ENCODE measurements at regions not wholly inside any gene's neighbourhood (a gene's known extent, or its start where the extent isn't known, plus 50 kb on each side); places are given as distances from the start of the nearest gene placed in this dataset.

DNA sequence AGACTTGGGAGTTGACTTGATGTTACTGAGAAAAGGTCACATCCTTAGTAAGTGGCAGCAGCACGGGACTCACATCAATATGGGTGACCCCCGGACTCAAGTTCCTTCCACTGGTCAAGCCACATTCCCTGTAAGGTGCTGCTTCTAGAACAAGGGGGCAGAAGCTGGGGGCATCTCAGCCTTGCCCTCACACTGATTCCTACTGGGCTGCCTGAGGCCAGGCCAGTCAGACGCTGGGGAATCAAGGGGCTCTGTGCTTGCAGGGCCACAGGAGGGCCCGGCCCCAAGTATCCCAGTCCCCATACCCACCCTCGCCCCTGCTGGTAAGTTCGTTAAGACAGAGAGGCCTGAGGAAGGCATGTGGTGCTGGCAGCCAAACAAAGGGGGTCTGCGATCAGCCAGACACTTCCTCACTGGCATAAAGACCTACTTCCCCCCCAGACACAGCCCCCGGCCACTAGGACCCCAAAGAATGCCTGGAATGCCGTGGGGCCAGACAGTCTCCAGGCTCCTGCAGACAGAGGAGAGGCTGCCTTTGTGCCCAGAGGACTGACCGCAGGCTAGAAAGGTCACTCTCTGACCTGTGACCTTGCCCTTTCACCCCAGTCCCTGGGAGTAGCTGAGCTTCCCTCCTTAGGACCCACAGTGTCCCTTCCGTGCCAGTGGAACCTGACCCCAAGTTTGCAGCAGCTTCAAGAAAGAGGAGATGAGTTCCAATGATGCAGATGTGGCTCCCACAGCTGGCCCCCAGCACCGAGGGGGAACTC is 83.6 kb downstream of the HS1BP3 start (continued):
- TF ChIP-seq, protein P1, sequence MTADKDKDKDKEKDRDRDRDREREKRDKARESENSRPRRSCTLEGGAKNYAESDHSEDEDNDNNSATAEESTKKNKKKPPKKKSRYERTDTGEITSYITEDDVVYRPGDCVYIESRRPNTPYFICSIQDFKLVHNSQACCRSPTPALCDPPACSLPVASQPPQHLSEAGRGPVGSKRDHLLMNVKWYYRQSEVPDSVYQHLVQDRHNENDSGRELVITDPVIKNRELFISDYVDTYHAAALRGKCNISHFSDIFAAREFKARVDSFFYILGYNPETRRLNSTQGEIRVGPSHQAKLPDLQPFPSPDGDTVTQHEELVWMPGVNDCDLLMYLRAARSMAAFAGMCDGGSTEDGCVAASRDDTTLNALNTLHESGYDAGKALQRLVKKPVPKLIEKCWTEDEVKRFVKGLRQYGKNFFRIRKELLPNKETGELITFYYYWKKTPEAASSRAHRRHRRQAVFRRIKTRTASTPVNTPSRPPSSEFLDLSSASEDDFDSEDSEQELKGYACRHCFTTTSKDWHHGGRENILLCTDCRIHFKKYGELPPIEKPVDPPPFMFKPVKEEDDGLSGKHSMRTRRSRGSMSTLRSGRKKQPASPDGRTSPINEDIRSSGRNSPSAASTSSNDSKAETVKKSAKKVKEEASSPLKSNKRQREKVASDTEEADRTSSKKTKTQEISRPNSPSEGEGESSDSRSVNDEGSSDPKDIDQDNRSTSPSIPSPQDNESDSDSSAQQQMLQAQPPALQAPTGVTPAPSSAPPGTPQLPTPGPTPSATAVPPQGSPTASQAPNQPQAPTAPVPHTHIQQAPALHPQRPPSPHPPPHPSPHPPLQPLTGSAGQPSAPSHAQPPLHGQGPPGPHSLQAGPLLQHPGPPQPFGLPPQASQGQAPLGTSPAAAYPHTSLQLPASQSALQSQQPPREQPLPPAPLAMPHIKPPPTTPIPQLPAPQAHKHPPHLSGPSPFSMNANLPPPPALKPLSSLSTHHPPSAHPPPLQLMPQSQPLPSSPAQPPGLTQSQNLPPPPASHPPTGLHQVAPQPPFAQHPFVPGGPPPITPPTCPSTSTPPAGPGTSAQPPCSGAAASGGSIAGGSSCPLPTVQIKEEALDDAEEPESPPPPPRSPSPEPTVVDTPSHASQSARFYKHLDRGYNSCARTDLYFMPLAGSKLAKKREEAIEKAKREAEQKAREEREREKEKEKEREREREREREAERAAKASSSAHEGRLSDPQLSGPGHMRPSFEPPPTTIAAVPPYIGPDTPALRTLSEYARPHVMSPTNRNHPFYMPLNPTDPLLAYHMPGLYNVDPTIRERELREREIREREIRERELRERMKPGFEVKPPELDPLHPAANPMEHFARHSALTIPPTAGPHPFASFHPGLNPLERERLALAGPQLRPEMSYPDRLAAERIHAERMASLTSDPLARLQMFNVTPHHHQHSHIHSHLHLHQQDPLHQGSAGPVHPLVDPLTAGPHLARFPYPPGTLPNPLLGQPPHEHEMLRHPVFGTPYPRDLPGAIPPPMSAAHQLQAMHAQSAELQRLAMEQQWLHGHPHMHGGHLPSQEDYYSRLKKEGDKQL (CRISPR knock-in tag; IDR thresholded peaks at IDR 0.05; ENCODE audit: low read depth): no peak
- TF ChIP-seq NFKBIZ (CRISPR knock-in tag; IDR thresholded peaks at IDR 0.05) (no peak), CEBPG (CRISPR knock-in tag; IDR thresholded peaks at IDR 0.05) (no peak), ZNF747 (CRISPR knock-in tag; IDR thresholded peaks at IDR 0.05; ENCODE audit: borderline replicate concordance) (no peak), NR2F6 (IDR thresholded peaks at IDR 0.05) (peak; percentile 93), NR2F6 (CRISPR knock-in tag; IDR thresholded peaks at IDR 0.05) (peak; percentile 88), KMT2A (CRISPR knock-in tag; IDR thresholded peaks at IDR 0.05) (no peak), ZNF335 (CRISPR knock-in tag; IDR thresholded peaks at IDR 0.05) (no peak), ZNF296 (CRISPR knock-in tag; conservative IDR thresholded peaks at IDR 0.05) (no peak), PHF20 (CRISPR knock-in tag; IDR thresholded peaks at IDR 0.05) (no peak)

All from HepG2 (cell line).